ENCODE measurements at regions not wholly inside any gene's neighbourhood (a gene's known extent, or its start where the extent isn't known, plus 50 kb on each side); places are given as distances from the start of the nearest gene placed in this dataset.

GRCh38 chr4:29075366-29075765, 1644.8 kb upstream of the PCDH7 start:
- H3K9me3 ChIP-seq, result peaks cover 0 to 33% (median 20%) of the 10 kb centered on the region in 12 donors
- no peak overlapping the region for H3K27ac ChIP-seq
- TF ChIP-seq POLR2A (IDR thresholded peaks at IDR 0.05) (no peak), CTCF (IDR thresholded peaks at IDR 0.05) (no peak)
- no peak overlapping the region for H3K4me3 ChIP-seq
- ATAC-seq (no peak), DNase-seq (no peak)
- intact Hi-C loops (cut with DNase I), result no loop called here
- H3K27me3 ChIP-seq, result no peaks in the 10 kb centered on the region
- no peaks in the 10 kb centered on the region for H3K4me1 ChIP-seq
- WGBS, 4 donors, result 79 to 93% (median 87%) methylated on average over 6 of the region's 6 CpGs
- no peaks in the 10 kb centered on the region for H3K36me3 ChIP-seq

GRCh38 chr4:29079260-29079659, 1640.9 kb upstream of the PCDH7 start:
- no peaks in the 10 kb centered on the region for H3K36me3 ChIP-seq
- no peaks in the 10 kb centered on the region for H3K4me1 ChIP-seq
- H3K27me3 ChIP-seq, result no peaks in the 10 kb centered on the region
- DNase-seq (no peak), ATAC-seq (no peak)
- H3K27ac ChIP-seq, result no peak overlapping the region
- TF ChIP-seq POLR2A (IDR thresholded peaks at IDR 0.05), result no peak
- TF ChIP-seq CTCF (IDR thresholded peaks at IDR 0.05), result no peak
- peaks cover 0 to 3% (median 0%) of the 10 kb centered on the region in 12 donors for H3K9me3 ChIP-seq
- no peak overlapping the region for H3K4me3 ChIP-seq
- 83 to 93% (median 91%) methylated on average over 2 of the region's 2 CpGs for WGBS, 4 donors
- intact Hi-C loops (cut with DNase I), result no loop called here

- Histone ChIP-seq H3K27ac (no peak overlapping the region), H3K27me3 (no peaks in the 10 kb centered on the region), H3K9me3 (no peaks in the 10 kb centered on the region), H3K36me3 (no peaks in the 10 kb centered on the region), H3K4me1 (no peaks in the 10 kb centered on the region), H3K4me3 (no peak overlapping the region)
- intact Hi-C loops (cut with DNase I), result no loop called here
- WGBS, 4 donors, result 68 to 77% (median 71%) methylated on average over 5 of the region's 5 CpGs
- TF ChIP-seq POLR2A (IDR thresholded peaks at IDR 0.05) (no peak), CTCF (IDR thresholded peaks at IDR 0.05) (peak in 7 of 12 donors; percentile 4 to 32 (median 14))
- DNase-seq (no peak), ATAC-seq (no peak)
Observed at GRCh38 chr4:29081234-29081955, 1638.8 kb upstream of the PCDH7 start.

GRCh38 chr4:29082684-29083083, 1637.5 kb upstream of the PCDH7 start:
- TF ChIP-seq POLR2A (IDR thresholded peaks at IDR 0.05) (no peak), CTCF (IDR thresholded peaks at IDR 0.05) (no peak)
- Histone ChIP-seq H3K27me3 (no peaks in the 10 kb centered on the region), H3K27ac (no peak overlapping the region), H3K4me1 (no peaks in the 10 kb centered on the region), H3K9me3 (no peaks in the 10 kb centered on the region), H3K36me3 (no peaks in the 10 kb centered on the region), H3K4me3 (no peak overlapping the region)
- intact Hi-C loops (cut with DNase I), result no loop called here
- DNase-seq (no peak), ATAC-seq (no peak)
- WGBS, 4 donors, result 56 to 73% (median 71%) methylated on average over 5 of the region's 5 CpGs

Measured in heart left ventricle (tissue), 16 donors.